Hippocampal formation (tissue), 2 donors: ENCODE measurements at regions not wholly inside any gene's neighbourhood (a gene's known extent, or its start where the extent isn't known, plus 50 kb on each side); places are given as distances from the start of the nearest gene placed in this dataset.

Experiments used
- DNase-seq, 2 donors: peaks; one replicate each; lab custom pipeline; 2025; lab: John Stamatoyannopoulos, UW

DNA sequence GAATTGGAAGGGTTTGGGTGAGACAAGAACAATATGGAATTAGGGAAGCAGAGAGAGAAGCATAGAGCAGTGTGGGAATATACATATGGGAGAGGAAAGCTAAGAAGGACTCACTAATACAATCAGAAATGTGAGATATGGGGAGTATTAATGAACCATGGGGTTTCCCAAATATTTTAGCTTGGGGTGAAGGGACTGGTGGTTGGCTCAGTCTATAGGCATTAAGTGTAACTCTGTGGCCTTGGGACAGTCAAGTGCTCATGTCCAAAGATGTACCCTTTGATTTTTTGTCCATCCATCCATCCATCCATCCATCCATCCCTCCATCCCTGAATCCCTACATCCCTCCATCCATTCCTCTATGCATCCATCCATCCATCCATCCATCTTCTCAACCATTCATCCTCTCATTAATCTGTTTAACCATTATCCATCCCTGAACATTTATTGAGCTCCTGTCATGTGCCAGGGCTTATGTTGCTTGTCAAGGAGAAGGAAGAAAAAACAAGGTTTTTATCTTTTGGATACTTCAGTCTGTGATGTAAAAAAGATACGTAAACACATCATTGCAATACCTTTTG is 263.4 kb upstream of the CHD6 start:
- no peak for DNase-seq

DNA sequence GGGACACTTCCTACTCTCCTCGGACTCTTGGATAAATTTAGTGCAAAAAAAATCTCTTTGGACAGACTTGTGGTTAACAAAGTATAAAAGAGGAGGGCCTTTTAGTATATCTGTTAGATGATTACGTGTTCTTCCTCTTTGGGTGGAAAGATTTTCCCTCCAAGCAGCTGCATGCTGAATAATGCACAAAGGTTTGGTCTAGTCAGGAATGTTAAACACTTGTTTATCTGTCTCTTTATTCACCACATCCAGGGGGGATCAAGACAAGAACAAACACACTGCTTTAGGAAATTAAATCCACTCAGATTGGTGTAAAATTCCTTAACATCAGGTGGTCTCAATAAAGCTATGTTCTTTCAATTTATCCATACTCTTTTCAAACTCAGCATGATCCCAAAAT is 260.9 kb upstream of the CHD6 start:
- no peak for DNase-seq

DNA sequence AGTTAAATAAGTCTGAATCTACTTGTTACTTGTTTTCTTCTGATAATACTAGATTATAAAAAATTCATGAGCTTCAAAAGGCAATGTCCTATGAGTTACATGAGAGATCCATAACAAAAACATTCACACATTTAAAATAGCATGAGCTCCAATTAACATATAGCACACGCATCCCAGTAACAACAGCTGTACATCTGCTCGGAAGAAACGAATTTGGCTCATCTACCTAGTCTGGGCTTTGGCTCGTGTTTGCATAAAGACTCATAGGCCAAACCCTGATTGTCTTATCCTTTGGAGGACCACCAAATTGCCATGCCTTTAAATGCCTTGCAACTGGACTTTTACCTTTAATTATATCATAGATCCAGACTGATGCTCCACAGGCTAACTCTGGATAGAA is 259.7 kb upstream of the CHD6 start:
- no peak for DNase-seq

- DNase-seq: no peak
Measured at GRCh38 chr20:41874658-41875057, 256.5 kb upstream of the CHD6 start.

DNA sequence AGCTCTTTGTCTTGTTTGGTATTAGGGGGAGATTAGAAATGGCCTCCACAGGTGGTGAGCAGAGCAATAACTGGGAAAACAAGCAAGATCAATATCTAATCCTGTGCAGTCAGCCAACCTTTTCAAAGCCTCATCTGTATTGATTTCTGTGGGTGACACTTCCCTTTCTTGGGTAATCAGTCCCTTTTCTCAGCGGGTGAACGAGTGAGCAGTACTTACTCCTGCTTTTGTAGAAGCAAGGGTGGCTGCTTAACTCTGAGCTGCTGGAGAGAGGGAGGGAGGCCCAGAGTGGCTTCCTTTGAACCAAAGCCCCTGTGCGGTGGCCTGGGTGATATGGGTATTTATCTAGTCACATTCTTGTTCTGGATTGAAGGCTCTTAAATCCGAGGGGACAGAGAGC is 254.8 kb upstream of the CHD6 start:
- DNase-seq: no peak

GRCh38 chr20:41870869-41871462 is 252.8 kb upstream of the CHD6 start:
- DNase-seq: no peak

DNA sequence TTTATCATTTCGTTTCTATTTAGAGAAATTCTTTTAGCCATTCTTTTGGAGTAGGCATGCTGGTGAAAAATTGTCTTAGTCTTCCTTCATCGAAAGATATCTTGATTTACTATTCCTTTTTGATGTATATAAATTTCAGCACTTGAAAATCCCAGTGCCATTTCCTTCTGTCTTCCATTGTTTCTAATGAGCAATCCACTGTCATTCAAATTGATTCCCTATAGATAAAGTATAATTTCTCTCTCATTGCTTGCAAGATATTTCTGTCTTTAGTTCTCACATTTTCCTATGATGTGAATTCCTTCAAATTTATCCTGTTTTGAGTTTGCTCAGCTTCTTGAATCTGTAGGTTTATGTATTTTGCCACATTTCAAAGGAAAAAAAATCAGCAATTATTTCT is 251.1 kb upstream of the CHD6 start:
- DNase-seq: no peak

GRCh38 chr20:41865938-41866337 is 247.8 kb upstream of the CHD6 start:
- DNase-seq: no peak

DNA sequence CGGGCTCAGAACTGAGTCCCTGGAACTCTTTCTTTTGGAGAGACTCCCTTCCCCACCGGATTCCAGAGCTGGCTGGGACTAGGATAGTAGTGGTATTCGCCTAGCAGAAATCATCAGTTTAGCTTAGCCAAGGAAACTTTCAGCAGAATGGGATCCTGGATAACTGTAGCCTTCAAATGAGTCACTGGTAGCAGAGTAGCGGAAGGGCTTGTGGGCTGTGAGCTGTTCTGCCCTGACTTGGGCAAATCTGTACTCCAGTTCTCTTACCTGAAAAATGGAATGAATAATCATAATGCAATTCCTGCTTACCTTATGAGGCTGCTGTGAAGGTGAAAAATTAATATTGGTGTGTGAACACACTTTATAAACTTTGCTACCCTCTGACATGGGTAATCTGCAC is 244.3 kb upstream of the CHD6 start:
- DNase-seq: no peak

GRCh38 chr20:41861772-41862422 is 243.7 kb upstream of the CHD6 start:
- DNase-seq: no peak

DNA sequence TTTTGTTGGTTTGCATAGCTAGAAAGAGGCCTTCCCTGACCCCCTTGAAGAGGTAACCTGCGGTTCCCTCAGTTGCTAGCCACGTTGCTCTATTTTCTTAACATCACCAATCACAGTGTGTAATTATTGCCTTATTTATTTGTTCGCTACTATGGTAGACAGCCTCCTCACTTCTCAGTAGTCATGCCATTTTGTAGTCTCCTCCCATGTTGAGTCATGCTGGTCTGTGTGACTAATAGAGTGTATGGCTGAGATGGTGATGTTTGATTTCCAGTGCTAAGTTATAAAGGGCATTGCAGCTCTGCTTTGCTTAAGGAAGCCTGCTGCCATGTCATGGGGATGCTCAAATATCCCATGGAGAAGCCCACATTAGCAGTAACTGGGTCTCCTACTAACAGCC is 236.6 kb upstream of the CHD6 start:
- DNase-seq: no peak

- DNase-seq: no peak
Measured at GRCh38 chr20:41853806-41854205, 235.6 kb upstream of the CHD6 start.

- DNase-seq: no peak
Measured at GRCh38 chr20:41848180-41848579, 230.0 kb upstream of the CHD6 start.

DNA sequence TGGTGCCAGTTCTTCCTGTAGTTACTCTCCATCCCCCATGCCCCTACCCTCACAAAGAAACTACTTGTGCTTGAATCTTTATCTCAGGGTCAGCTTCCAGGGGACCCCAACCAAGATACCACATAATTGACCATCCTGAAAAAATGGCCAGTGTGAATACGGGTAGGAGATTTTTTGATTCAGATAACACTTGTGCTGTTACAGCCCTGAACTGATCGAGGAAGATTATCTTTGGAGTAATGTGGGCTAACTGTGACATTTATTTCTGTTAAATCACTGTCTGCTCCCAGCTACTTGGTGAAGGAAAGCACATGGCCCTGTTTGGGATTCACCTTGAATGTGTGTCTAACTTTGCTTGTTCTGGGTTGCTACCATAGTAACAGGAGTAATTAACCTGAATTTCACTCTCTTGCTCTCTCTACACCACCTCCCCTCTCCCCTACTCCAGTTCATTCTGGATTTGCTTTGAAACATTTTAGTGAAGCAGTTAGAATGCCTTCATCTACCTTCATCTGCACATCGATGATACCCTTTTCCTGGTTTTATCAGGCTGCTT is 219.6 kb upstream of the CHD6 start:
- DNase-seq: no peak

- DNase-seq: no peak
Measured at GRCh38 chr20:41833739-41834138, 215.6 kb upstream of the CHD6 start.

- no peak for DNase-seq
Measured at GRCh38 chr20:41830702-41831101, 212.5 kb upstream of the CHD6 start.

GRCh38 chr20:41819436-41819835 is 201.3 kb upstream of the CHD6 start:
- no peak for DNase-seq

DNA sequence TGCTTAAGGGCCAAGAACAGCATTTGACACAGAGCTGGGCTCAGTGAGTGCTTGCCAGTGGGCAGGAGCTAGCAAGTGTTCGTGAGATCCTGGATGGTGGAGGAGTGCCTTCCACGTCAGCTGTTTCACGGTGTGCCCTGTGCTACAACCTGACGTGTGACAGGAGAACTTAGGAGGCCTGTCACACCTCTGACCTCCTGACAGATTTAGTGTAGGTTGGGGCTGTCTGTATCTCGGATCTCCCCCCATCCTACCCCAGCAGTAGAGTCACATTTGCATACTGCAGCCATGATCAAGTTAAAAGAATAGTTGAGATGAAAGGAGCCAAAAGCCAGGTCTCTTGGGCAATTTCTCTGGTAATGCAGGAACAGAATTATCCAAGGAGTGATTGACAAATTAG is 200.8 kb upstream of the CHD6 start:
- no peak for DNase-seq

DNA sequence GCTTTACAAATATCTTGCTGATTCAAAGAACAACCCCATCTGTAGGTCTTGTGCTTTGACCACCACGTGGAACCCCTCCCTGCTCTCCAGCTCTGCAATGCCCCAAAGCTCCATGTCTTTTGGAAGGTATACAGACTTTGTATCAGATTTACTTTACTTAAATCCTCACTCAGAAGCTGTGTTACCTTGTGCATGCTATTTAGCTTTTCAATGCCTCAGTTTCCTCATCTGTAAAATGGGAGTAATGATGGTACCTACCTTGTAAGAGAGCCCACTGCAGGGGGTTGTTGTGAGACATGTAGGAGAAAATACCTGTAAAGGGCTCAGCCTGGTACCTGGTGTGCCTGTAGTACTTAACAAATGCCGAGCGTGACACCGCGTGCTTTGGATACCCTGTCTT is 200.2 kb upstream of the CHD6 start:
- no peak for DNase-seq

DNA sequence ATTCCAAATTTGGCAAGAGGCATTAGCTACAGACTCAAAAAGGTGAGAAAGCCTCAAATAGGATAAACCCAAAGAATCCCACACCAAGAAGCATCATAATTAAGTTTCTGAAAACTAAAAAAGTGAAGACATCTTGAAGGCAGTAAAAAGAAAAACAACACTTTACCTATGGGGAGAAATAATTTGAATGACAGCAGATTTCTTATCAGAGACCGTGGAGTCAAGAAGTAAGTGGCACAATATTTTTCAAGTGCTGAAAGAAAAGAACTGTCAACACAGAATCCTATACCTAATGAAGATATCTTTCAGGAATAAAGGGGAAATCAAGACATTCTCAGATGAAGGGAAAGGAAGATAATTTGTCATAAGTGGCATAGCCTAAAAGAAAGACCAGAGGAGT is 193.3 kb upstream of the CHD6 start:
- DNase-seq: no peak

- no peak for DNase-seq
Measured at GRCh38 chr20:41800040-41800439, 181.9 kb upstream of the CHD6 start.

DNA sequence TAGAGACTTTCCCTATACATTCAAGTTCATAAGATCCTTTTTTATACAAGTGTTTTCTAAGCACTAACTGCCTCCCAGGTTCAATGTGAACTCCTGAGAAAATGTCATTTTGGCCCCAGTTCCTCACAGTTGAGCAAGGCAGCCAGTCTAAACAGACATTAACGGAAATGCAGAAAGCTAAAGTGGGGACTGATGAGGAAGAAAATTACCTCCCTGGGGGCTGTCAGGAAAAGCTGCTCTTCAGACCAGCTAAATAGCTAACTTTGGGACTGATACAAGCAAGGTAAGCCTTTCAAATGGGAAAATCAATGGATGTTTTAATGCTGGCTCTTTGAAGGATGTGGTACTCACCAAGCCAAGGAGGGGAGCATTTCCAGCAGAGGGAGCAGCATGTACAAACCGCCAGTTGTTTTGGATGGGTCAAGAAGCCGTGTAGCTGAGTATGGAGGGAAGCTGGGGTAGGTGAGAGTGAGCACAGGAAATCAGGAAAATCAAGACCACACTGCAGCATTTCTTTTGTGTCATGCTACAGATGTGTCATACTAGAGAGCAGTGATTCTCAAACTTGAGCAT is 180.8 kb upstream of the CHD6 start:
- DNase-seq: no peak

GRCh38 chr20:41786158-41786557 is 168.0 kb upstream of the CHD6 start:
- no peak for DNase-seq
